ENCODE measurements at regions not wholly inside any gene's neighbourhood (a gene's known extent, or its start where the extent isn't known, plus 50 kb on each side); places are given as distances from the start of the nearest gene placed in this dataset.

- H3K9me3 ChIP-seq (replicated peaks in 1 of 2; ENCODE audit: control insufficient read depth in 1 of 2, insufficient read depth in 1 of 2, low read length in 2 of 2) = peaks cover 24 to 25% of the 10 kb centered on the region in 2 donors
- H3K27ac ChIP-seq (ENCODE audit: low read depth in 1 of 2, low read length in 2 of 2) = no peak overlapping the region
- H3K4me2 ChIP-seq (replicated peaks; ENCODE audit: extremely low read depth, low read length, poor library complexity, severe bottlenecking) = no peak overlapping the region
- H3K27me3 ChIP-seq (ENCODE audit: control insufficient read depth in 2 of 2, insufficient read depth in 2 of 2, low read length in 2 of 2) = no peaks in the 10 kb centered on the region
- H3K9me3 Mint-ChIP-seq = no peaks in the 10 kb centered on the region
- H2AFZ ChIP-seq (ENCODE audit: insufficient read depth, low read depth, low read length, poor library complexity, severe bottlenecking) = no peak overlapping the region
- no peaks in the 10 kb centered on the region for H3K79me2 ChIP-seq (ENCODE audit: insufficient read depth, low read length)
- H3K4me3 Mint-ChIP-seq = no peak overlapping the region
- no peaks in the 10 kb centered on the region for H3K4me1 ChIP-seq (ENCODE audit: control insufficient read depth in 1 of 2, insufficient read depth in 2 of 2, low read length in 2 of 2)
- WGBS (ENCODE audit: insufficient coverage) = 89% methylated on average over 18 of the region's 18 CpGs
- H3K27ac Mint-ChIP-seq = no peak overlapping the region
- no peak overlapping the region for H3K9ac ChIP-seq (ENCODE audit: insufficient read depth, low read length, poor library complexity, severe bottlenecking)
- H3K4me1 Mint-ChIP-seq = no peaks in the 10 kb centered on the region
- TF ChIP-seq, protein P1, sequence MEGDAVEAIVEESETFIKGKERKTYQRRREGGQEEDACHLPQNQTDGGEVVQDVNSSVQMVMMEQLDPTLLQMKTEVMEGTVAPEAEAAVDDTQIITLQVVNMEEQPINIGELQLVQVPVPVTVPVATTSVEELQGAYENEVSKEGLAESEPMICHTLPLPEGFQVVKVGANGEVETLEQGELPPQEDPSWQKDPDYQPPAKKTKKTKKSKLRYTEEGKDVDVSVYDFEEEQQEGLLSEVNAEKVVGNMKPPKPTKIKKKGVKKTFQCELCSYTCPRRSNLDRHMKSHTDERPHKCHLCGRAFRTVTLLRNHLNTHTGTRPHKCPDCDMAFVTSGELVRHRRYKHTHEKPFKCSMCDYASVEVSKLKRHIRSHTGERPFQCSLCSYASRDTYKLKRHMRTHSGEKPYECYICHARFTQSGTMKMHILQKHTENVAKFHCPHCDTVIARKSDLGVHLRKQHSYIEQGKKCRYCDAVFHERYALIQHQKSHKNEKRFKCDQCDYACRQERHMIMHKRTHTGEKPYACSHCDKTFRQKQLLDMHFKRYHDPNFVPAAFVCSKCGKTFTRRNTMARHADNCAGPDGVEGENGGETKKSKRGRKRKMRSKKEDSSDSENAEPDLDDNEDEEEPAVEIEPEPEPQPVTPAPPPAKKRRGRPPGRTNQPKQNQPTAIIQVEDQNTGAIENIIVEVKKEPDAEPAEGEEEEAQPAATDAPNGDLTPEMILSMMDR (IDR thresholded peaks at IDR 0.05) = no peak
- no peaks in the 10 kb centered on the region for H3K36me3 Mint-ChIP-seq
- intact Hi-C loops (cut with micrococcal nuclease) = loop anchor here in 1 of 2 donors (1.0 to 10.0 kb wide), 2 partner anchors 9 to 56 kb away; no protein-coding TSS in a partner anchor
- H3K36me3 ChIP-seq (replicated peaks in 1 of 2; ENCODE audit: control insufficient read depth in 1 of 2, insufficient read depth in 2 of 2, low read length in 2 of 2) = no peaks in the 10 kb centered on the region
- H3K4me3 ChIP-seq (replicated peaks in 1 of 3; ENCODE audit: low read depth in 2 of 3, low read length in 3 of 3) = no peak overlapping the region
- no peaks in the 10 kb centered on the region for H4K20me1 ChIP-seq (ENCODE audit: insufficient read depth, low read length)
- peaks cover 0 to 1% (median 0%) of the 10 kb centered on the region in 3 donors for H3K27me3 Mint-ChIP-seq (ENCODE audit: low read depth in 3 of 3)
- DNase-seq = peak in 1 of 3 donors; percentile 14
Measured at GRCh38 chr15:20348900-20349773, 192.5 kb downstream of the GOLGA6L6 start.

DNA sequence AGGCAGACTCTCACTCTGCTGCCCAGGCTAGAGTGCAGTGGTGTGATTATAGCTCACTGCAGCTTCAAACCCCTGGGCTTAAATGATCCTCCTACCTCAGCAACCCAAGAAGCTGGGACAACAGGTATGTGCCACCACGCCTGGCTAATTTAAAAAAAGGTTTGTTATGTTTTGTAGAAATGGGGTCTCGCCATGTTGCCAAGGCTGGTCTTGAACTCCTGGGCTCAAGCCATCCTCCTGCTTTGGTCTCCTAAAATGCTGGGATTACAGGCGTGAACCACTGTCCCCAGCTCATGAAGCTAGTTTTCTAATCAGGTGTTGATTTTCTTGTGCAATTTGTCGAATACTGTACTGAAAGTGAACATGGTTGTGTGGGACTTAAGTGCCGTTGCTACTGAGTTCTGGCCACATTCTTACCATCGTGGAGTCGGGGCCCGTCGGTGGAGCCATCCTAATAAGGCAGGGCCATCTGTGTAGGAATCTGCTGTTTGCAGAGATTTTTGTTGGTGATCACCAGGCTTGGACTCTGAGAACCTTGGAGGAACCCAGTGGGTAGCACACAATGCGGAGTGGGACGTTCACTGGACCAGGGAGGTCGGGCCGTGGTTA, 193.2 kb downstream of the GOLGA6L6 start:
- Histone ChIP-seq H3K9ac (ENCODE audit: insufficient read depth, low read length, poor library complexity, severe bottlenecking) (no peak overlapping the region), H2AFZ (ENCODE audit: insufficient read depth, low read depth, low read length, poor library complexity, severe bottlenecking) (no peak overlapping the region), H3K4me2 (replicated peaks; ENCODE audit: extremely low read depth, low read length, poor library complexity, severe bottlenecking) (no peak overlapping the region), H3K79me2 (ENCODE audit: insufficient read depth, low read length) (no peaks in the 10 kb centered on the region), H3K4me3 (replicated peaks in 1 of 3; ENCODE audit: low read depth in 2 of 3, low read length in 3 of 3) (no peak overlapping the region), H3K27me3 (ENCODE audit: control insufficient read depth in 2 of 2, insufficient read depth in 2 of 2, low read length in 2 of 2) (no peaks in the 10 kb centered on the region), H3K27ac (ENCODE audit: low read depth in 1 of 2, low read length in 2 of 2) (no peak overlapping the region), H4K20me1 (ENCODE audit: insufficient read depth, low read length) (no peaks in the 10 kb centered on the region), H3K9me3 (replicated peaks in 1 of 2; ENCODE audit: control insufficient read depth in 1 of 2, insufficient read depth in 1 of 2, low read length in 2 of 2) (peaks cover 32 to 33% of the 10 kb centered on the region in 2 donors), H3K36me3 (replicated peaks in 1 of 2; ENCODE audit: control insufficient read depth in 1 of 2, insufficient read depth in 2 of 2, low read length in 2 of 2) (no peaks in the 10 kb centered on the region), H3K4me1 (ENCODE audit: control insufficient read depth in 1 of 2, insufficient read depth in 2 of 2, low read length in 2 of 2) (no peaks in the 10 kb centered on the region)
- Mint-ChIP-seq H3K36me3 (no peaks in the 10 kb centered on the region), H3K9me3 (peaks cover 0 to 4% (median 0%) of the 10 kb centered on the region in 7 donors), H3K4me3 (no peak overlapping the region), H3K27ac (no peak overlapping the region), H3K27me3 (ENCODE audit: low read depth in 3 of 3) (peaks cover 0 to 1% (median 0%) of the 10 kb centered on the region in 3 donors), H3K4me1 (no peaks in the 10 kb centered on the region)
- 92% methylated on average over 13 of the region's 13 CpGs for WGBS (ENCODE audit: insufficient coverage)
- DNase-seq = no peak
- intact Hi-C loops (cut with micrococcal nuclease) = loop anchor here in 1 of 2 donors (10.0 kb wide), 1 partner anchor 56 kb away; no protein-coding TSS in a partner anchor
- TF ChIP-seq, protein P1 (IDR thresholded peaks at IDR 0.05) = no peak

Measured in CD14-positive monocyte (primary cell).